Epithelial cell of proximal tubule (primary cell): ENCODE measurements at regions not wholly inside any gene's neighbourhood (a gene's known extent, or its start where the extent isn't known, plus 50 kb on each side); places are given as distances from the start of the nearest gene placed in this dataset.
"Not testable (repeated sequence)": the region's sequence is repeated elsewhere in the genome, so short reads cannot be mapped to it uniquely, and the experiment has no call there.

Experiments
- DNase-seq: peaks from one replicate; pipeline ENCODE4 v3.0.0-alpha.2; 2011; ENCODE audit warnings: low read depth
- H3K4me3 ChIP-seq: 2 replicates; pipeline ENCODE4 v1.5.1; 2011; ENCODE audit warnings: low read depth, mild to moderate bottlenecking, low read length
- CTCF ChIP-seq: conservative IDR thresholded peaks from 2 replicates; pipeline ENCODE4 v1.5.1; 2012; ENCODE audit warnings: low read depth, mild to moderate bottlenecking, low read length

GRCh38 chr12:34604227-34604626, 581.9 kb downstream of the ALG10 start:
- H3K4me3 ChIP-seq: no peak overlapping the region
- DNase-seq: no peak
- no peak for TF ChIP-seq CTCF

GRCh38 chr12:34604631-34605509, 582.6 kb downstream of the ALG10 start:
- no peak overlapping the region for H3K4me3 ChIP-seq
- TF ChIP-seq CTCF: no peak
- DNase-seq: no peak

GRCh38 chr12:34605510-34605887, 583.2 kb downstream of the ALG10 start:
- TF ChIP-seq CTCF: no peak
- DNase-seq: no peak
- no peak overlapping the region for H3K4me3 ChIP-seq

GRCh38 chr12:34605955-34606748, 583.9 kb downstream of the ALG10 start:
- no peak for TF ChIP-seq CTCF
- no peak for DNase-seq
- no peak overlapping the region for H3K4me3 ChIP-seq

- H3K4me3 ChIP-seq: no peak overlapping the region
- TF ChIP-seq CTCF: no peak
- no peak for DNase-seq
Observed at GRCh38 chr12:34606749-34607519, 584.6 kb downstream of the ALG10 start.

GRCh38 chr12:34607520-34608195, 585.4 kb downstream of the ALG10 start:
- H3K4me3 ChIP-seq: no peak overlapping the region
- TF ChIP-seq CTCF: no peak
- no peak for DNase-seq

GRCh38 chr12:34613988-34614387, 591.7 kb downstream of the ALG10 start:
- not testable (repeated sequence) for DNase-seq, H3K4me3 ChIP-seq
